HG03039 (cell line): ENCODE measurements at regions not wholly inside any gene's neighbourhood (a gene's known extent, or its start where the extent isn't known, plus 50 kb on each side); places are given as distances from the start of the nearest gene placed in this dataset.
A peak's percentile ranks its signal among the peaks of the same experiment; 100 is the strongest.

Source experiments
- ATAC-seq: cut with Tn5 transposase; IDR thresholded peaks from one replicate; pipeline ENCODE4 v1.9.1; 2021; ENCODE audit warnings: mild to moderate bottlenecking, moderate library complexity; ENCODE audit not compliant: unreplicated experiment

DNA sequence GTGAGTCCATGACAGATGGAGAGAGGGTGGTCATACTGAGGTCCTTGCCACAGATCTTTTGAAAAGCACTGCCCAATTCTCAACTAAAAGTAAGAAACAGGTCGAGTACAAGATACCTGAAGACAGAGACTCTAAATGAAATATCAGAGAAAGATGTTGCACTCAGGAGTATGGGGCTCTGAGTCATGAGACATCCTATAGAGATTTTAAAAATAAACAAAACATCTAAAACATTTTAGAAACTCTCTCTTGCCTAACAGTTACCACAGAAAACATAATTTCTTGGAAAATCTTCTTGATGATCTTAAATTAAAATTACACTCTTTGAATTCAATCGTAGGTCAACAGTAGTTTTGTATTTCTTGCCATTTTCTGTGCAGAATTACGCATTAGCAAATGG, 348.9 kb upstream of the MARCKS start:
- no peak for ATAC-seq

DNA sequence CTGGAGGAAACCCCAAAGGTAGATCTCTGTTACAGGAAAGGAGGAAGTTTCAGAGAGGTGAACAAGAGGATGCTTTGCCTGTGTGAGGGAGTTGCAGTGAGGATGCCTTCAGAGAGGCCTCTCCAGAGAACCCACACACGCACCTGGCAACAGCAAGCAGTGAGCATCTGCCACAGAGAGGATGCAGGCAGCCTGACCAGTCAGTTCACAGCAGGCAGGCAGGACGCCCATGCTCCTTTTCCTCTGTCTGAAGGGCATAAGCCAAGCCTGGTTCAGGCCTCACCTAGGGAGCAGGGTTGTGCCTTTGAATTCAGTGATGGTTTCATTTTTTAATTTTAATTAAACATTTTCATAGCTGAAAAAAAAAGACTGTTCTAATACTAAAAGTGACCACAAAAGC, 346.0 kb upstream of the MARCKS start:
- ATAC-seq = no peak

DNA sequence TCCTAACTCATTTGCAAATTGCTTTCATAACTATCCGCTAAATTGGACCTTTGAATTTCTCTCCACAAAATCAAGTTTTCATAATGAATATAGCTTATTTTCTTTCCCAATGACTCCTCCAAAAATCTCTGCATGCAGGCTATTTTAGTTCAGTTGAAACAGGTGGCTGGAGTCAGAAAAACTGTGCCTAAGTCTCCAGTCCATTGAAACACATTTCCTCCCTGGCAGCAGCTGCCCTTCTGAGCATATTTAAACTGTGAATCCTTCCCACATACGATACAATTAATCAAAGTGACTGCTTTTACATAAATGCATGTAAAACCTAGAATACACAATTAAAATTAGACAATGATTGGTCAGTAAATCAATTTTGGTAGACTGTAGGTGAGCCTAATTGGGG, 344.6 kb upstream of the MARCKS start:
- no peak for ATAC-seq

DNA sequence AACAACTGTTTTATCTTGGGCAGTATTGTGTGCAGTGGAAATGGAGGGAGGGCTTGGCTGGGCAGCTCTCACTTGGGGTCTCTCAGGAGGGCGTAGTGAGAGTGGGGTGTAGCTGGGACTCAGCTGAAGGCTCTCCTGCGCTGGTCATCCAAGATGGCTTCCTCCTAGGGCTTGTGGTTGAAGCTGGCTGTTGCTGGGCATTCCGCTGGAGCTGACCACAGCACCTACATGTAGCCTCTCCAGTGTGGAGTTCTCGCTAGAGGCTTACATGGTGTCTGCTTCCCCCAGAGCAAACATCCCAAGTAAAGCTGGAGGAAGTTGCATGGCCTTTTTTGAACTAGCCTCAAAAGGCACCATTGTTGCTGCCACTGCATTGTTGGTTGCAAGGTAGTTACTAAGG, 344.1 kb upstream of the MARCKS start:
- no peak for ATAC-seq

DNA sequence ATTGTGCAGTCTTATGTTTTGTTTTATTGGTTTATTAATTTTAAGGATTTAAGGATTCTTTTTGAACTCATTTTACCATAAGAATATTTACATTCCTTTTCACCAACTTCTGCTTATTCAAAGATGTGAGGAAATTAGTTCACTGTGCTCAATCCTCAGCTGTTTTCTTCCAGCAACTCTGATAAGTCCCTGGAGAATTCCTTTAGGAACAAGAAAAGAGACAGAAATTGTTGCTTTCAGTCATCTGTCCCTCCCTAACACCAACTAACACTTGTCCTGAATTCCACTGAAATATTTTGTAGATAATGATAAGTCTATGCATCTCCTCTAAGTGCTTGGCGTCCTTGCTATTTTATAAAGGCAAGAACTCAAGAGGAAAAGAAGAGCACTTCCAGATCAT, 334.8 kb upstream of the MARCKS start:
- no peak for ATAC-seq

DNA sequence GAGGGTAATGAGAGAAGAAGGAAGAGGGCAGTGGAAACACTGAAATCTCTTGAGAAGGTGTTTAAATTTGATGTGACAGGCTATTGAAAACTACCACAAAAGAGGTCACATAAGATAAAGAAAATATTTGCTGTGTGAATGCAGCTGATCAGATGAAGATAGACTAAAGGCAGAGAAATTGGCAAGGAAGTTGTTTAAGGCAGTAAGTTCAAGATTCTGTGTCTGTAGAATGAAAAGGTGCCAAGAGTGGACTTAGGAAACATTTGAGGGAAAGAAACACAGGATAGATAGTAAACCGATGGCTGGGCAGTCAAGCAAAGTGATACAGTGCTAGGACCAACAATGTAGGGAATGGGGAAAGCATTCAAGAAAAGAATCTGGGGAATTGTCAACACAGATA, 332.3 kb upstream of the MARCKS start:
- ATAC-seq = no peak

DNA sequence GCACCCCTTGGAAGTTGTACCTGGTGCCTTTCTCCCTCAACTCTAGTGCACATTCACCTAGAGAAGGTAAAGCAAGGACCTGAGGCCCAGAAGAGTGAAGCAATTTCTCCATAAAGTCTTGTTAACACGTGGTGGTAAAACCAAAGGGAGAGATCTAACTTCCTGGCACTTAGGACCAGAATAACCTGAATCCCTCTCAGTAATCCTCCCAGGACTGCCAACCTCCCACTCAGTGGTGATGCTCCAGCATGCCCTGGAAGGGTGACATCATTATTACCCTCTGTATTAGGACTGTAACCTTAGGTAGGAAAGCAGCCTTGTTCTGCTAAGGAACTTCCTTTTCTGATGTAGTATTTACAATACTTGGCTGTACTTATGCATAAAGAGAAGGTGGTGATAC, 330.6 kb upstream of the MARCKS start:
- no peak for ATAC-seq

DNA sequence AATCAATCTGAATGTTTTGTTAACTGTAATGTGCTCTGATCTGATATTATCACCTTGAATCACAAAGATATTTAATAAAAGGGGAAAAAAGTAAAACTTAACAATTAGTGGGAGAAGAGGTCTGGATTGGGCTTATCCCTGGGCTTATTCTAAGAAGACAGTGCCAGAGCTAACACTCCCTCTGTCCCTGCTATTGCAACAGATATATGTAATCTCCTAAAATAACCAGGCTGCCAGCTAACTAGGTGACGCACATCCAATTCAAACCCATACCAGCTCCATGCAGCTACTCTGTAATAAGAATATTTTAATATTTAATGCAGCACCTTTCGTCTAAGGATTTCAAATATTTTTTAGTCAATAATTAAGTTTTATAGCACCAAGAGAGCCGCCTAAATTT, 330.1 kb upstream of the MARCKS start:
- no peak for ATAC-seq

DNA sequence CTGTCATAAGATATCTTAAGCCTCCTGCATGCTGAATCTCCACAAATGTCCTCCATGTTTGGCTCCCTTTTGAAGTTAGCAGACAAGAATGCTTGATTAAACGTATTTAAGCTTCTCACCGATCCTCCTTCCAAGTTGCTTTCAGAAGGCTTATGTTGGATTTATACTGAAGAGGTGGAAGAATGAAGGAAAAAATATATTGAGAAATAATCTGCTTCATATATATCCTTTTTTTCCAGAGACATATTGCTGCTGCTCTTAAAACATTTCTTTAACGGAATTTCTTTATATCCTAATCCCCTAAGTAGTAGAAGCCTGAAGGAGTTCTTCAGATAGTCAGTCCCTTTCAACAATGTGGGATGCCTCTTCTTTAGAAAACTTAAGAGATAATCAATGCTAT, 329.0 kb upstream of the MARCKS start:
- ATAC-seq = no peak

DNA sequence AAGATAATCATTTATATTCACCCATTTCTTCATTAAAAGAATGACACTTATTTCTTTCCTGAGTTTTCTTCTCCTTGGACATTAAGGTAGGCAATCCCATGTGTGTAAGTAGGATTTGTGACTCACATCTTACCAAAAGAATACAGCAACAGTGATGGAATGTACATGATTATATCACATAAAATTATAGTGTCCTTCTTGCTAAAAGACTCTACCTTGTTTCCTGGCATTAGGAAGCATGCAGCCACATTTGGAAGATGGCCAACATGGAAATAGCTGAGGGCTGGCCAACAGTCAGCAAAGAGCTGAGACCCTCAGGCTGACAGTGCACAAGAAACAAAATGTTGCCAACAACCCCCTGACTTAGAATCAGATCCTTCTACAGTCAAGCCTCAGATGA, 327.9 kb upstream of the MARCKS start:
- no peak for ATAC-seq

DNA sequence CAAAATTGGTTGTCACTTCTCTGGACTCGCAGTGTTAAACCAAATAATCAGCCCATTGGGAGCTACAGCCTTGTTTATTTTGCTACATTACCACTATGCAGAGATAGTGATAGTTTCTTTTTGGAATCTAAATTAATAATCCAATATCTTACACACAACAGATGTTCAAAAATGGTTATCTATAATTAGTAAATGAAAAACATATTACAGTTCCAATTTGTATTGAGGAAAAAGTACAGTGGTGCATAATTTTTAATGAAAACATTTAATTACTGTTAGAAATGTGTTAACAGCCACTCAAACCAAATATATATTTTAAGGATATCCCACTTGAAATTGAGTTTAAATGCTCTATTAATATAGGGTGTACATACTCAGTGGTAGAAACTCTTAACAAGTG, 327.3 kb upstream of the MARCKS start:
- ATAC-seq = no peak

DNA sequence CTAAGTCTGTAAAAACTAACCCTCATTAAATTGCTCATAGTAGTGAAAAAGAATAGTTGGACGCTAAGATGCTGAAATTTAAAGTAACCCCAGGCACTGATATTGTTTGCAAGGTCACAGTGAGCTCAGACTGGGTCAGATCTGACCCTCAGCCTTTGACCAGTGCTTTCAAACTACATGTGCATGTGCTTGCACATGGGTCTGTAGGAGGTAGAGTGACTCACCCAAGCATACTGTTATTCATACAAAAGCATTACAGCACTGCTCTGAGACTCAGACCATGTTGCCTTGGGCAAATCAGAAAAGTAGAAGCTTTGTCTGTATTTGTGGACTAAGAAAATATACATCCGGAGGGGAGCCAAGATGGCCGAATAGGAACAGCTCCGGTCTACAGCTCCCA, 326.4 kb upstream of the MARCKS start:
- ATAC-seq = no peak

DNA sequence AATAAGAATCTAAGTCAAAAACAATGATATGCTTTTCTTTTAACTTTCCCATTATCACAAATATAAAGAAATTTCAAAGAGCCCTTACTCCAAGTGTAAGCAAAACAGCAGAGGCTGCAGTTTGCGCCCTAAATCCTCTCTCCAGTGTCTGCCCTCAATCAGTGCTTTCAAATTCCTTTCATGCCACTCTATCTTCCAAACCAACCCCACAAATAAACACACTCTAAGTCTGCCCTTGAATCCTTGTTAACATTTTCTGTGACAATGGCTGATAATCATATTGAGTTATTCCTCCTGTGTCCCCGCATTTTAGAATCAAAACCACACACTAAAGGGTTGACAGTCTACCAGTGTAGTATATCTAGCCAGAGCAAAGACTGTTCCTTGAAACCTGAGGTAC, 317.9 kb upstream of the MARCKS start:
- ATAC-seq = no peak

DNA sequence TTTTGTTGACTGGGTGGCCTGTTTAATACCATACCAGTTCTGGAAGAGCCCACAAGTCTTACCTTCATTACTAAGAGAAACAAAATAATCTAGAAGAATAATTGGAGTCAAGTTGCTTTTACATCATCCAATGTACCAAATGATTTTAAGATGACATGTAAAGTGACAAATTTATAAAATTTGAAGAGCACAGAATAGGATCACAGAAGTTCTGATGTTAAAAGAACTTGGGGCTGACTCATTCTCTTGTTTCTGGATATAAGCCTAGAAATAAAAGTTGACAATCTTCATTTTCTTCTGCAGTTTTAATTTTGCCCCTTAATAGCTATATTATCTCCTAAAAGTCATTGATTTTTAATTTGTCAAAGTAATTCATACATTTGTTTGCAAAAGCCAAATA, 317.5 kb upstream of the MARCKS start:
- ATAC-seq = no peak

DNA sequence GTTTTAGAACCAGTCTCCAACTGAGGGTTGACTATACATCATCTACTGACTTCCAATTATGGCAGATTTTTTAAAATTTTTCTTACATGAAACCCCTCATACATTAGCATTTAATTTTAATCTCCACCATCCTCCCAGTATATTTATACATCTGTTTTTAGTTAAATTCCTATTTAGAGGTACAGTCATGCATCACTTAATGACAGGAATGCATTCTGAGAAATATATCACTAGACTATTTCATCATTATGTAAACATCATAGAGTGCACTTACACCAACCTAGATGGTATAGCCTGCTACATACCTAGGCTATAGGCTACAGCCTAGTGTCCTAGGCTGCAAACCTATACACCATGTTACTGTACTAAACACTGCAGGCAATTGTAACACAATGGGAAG, 316.7 kb upstream of the MARCKS start:
- ATAC-seq = no peak

DNA sequence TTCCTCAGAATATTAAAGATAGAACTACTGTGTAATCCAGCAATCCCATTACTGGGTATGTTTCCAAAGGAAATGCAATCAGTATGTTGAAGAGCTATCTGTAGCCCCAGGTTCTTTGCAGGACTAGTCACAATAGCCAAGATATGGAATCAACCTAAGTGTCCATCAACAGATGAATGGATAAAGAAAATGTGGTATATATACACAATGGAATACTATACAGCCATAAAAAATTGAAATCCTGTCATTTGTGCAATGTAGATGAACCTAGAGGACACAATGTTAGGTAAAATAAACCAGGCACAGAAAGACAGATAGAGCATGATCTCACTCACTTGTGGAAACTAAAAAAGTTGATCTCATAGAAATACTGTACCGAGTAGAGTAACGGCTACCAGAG, 306.0 kb upstream of the MARCKS start:
- ATAC-seq = no peak

DNA sequence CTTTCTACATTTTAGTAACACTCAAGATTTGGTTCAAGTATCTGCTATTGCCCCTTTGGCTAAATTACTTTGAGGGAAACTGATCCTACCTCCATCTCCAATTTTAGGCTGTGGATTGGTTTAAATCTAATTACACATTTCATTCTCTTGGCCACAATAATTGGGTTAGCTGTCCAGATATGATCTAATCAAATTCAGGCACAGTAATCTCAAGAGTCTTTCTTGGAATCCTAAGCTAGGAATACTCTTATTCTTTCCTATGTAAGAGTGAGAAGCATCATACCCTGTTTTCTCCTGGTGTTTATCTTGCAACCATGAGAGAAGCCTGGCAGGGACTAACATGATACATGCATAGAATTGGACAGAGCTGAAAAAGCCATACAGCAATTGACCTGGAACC, 300.4 kb upstream of the MARCKS start:
- ATAC-seq = no peak

DNA sequence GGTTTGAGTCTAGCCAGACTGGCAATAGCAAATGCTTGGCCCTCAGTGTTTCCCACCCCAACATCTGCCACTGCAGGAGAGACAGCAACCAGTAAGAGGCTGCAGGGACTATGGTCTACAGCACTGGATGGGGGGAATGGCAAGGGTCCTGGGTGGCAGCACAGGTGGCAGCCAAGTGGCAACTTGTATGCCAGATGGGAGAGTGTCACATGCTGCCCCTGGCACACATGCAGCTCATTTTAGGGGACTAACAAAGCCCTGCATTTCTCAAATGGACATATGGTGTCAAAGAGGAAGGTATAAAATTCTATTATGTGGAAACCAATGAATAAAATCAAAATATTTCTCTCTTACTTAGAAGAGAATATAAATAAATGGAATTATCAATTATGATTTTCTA, 298.7 kb upstream of the MARCKS start:
- ATAC-seq = no peak

DNA sequence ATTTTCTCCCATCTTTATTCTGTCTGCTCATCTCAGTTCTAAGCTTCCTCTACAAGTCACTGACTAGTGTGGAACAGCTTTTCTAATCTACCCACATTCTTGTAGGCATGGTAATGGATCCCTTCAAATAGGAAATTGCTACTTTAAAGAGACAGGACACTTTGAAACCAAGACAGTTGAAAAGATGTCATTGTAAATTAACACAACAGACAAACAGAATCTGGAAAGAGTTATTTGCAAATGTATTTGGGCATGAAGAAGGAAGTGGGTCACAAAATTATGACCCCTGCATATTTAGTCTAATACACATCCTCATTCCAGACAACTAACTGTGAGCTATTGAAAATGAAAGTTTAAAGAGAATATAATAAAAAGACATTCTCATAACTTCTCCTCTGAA, 298.2 kb upstream of the MARCKS start:
- ATAC-seq = no peak

DNA sequence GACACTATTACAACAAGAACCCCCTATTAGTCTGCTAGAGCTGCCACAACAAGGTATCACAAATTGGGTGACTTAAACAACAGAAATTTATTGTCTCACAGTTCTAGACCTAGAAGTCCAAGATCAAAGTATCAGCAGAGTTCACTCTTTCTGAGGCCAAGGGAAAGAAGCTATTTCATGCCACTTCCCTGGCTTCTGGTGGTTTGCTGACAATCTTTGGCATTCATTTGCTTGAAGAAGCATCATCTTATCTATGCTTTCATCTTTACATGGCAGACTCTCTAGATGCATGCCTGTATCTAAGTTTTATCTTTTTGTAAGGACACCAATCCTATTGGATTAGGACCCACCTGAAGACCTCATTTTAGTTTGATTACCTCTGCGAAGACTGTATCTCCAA, 296.8 kb upstream of the MARCKS start:
- no peak for ATAC-seq

DNA sequence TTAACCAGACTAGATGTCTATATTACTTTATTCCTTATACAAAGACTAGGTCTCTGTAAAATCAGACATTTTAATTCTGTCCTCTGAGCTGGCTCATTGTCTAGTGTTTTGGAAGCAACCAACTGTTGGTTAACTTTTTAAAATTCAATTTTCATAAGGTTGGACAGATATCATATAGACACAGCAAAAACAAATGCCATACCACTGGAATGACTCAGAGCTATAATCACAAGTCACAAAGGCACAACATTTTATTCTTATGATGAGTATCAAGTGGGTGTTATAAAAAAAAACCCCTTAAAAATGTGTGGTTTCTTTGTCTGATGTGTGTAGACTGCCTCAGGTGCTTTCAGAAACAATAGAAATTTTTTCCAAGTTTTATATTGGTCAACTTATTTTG, 296.2 kb upstream of the MARCKS start:
- no peak for ATAC-seq

DNA sequence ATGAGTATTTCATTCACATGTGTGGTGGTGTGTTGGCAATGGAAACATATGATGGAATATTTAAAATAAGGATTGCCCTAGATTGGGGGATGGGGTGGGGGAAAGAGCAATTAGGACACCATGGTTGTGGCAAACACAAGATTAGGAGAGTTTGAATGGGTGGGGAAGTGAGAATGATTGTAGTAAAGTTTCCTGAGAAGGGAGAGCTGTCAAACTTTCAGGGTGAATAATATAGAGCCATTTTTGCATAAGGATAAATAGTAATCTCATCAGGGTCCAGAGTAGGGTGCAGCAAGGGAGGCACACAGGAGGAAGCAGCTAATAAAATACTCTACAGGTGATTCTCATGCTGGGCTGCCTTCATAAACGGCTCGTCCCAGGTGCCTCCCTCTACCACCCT, 294.9 kb upstream of the MARCKS start:
- ATAC-seq = no peak

DNA sequence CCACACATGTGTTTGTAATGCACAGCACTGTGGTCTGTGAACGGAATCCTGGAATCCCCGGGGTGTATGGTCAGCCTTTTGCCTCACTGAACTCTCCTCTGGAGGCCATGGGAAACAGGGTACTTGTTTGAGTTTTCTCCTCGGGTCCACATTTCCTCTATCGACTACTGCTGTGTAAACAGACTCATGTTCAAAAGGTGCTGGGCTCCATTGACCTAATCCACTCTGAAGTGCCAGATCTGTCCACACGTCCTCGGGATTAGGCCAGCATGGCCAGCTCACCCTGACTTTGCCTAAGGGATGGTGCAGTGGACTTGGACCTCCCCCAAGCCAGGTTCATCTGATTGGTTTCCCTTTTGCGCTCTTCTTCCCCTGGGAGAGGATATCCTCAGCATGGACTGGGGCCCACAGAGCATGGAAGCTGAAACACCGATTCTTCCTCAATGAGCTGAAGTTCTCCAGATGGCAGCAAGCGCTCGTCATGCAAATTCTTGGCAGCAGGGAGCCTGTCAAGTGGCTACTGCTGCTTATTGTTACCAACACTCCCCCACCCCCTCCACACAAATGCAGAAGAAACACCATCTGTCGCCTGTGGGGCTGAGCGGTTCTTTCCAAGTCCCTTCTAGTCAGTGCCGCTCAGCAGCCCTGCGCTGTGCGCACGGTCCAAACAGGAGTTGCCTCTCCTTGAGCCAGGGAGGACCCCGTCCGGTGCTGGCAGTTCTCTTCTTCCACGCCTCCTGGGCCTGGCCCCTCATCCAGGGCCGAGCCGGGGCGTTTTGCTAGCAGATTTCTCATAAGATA, 292.6 kb upstream of the MARCKS start:
- ATAC-seq = peak; percentile 84
